Left ventricle myocardium inferior (tissue), 1 donor: ENCODE measurements at regions not wholly inside any gene's neighbourhood (a gene's known extent, or its start where the extent isn't known, plus 50 kb on each side); places are given as distances from the start of the nearest gene placed in this dataset.

ENCODE experiments used
- DNase-seq: peaks from one replicate; pipeline ENCODE4 v3.0.0-alpha.2; 2020
- H3K27ac ChIP-seq: fragments of 200-600 bp; replicated peaks from 2 replicates; pipeline ENCODE4 v1.8.0; 2021
- H3K27me3 ChIP-seq: fragments of 200-600 bp; 2 replicates; pipeline ENCODE4 v1.8.0; 2021; ENCODE audit warnings: low read depth
- H3K36me3 ChIP-seq: fragments of 200-600 bp; 2 replicates; pipeline ENCODE4 v1.8.0; 2021
- H3K4me1 ChIP-seq: fragments of 200-600 bp; 2 replicates; pipeline ENCODE4 v1.8.0; 2021
- H3K4me3 ChIP-seq: fragments of 200-600 bp; 2 replicates; pipeline ENCODE4 v1.8.0; 2021; ENCODE audit warnings: mild to moderate bottlenecking, moderate library complexity
- H3K9me3 ChIP-seq: fragments of 200-600 bp; replicated peaks from 2 replicates; pipeline ENCODE4 v1.8.0; 2021
- CTCF ChIP-seq: fragments of 200-600 bp; IDR thresholded peaks from 2 replicates; pipeline ENCODE4 v1.8.0; 2021; ENCODE audit warnings: antibody characterized with exemption, mild to moderate bottlenecking, borderline replicate concordance
- intact Hi-C: fragments of 100-400 bp; cut with micrococcal nuclease; formaldehyde crosslinking; loops from one replicate; pipeline ENCODE4 v1.11.0; 2022
- donor health status: DM: no; HTN: yes; CAD: no; lungs with severe emphysema.

GRCh38 chr1:96329121-96329520, 392.5 kb upstream of the PTBP2 start:
- no peak for DNase-seq
- no peak overlapping the region for H3K4me3 ChIP-seq
- no peak for TF ChIP-seq CTCF
- H3K27me3 ChIP-seq = no peaks in the 10 kb centered on the region
- no peak overlapping the region for H3K27ac ChIP-seq
- intact Hi-C loops = no loop called here
- H3K4me1 ChIP-seq = no peaks in the 10 kb centered on the region
- no peaks in the 10 kb centered on the region for H3K9me3 ChIP-seq
- H3K36me3 ChIP-seq = no peaks in the 10 kb centered on the region

- H3K36me3 ChIP-seq = no peaks in the 10 kb centered on the region
- H3K27ac ChIP-seq = no peak overlapping the region
- H3K9me3 ChIP-seq = no peaks in the 10 kb centered on the region
- no peak overlapping the region for H3K4me3 ChIP-seq
- TF ChIP-seq CTCF = no peak
- H3K4me1 ChIP-seq = no peaks in the 10 kb centered on the region
- H3K27me3 ChIP-seq = no peaks in the 10 kb centered on the region
- no peak for DNase-seq
- intact Hi-C loops = no loop called here
Observed at GRCh38 chr1:96331596-96331995, 390.0 kb upstream of the PTBP2 start.

DNA sequence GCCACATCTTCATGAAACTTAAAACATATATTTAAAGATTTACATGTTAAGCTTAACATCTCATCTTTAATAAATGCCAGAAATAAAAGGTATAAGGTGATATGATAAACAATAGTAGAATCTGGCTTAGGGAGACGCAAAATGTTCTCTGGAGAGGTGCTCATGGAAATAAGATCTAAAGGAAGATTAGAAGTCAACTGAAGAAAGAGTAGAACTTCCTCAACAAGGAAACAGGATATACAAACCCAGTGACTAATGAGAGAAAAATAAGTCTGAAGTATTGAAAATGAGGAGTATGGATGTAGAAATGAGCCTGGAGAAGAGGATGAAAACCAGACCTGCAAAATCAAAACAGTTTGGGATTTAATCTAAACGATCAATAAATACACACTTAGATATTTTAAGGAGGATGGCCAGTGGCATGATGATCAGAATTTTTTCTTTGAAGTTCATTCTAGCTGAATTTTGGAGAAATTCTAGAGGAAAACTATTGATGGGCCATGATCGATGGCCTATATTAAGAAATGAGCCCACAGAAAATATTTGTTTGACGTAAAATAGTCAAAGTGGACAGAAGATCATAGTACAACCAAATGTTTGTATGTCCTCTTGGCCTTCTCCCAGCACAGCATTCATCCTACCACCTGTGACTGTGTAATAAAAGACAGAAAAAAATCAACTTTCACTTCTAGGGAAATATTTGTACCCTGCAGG, 387.9 kb upstream of the PTBP2 start:
- DNase-seq = no peak
- Histone ChIP-seq H3K27me3 (no peaks in the 10 kb centered on the region), H3K36me3 (no peaks in the 10 kb centered on the region), H3K4me3 (no peak overlapping the region), H3K9me3 (no peaks in the 10 kb centered on the region), H3K4me1 (no peaks in the 10 kb centered on the region), H3K27ac (no peak overlapping the region)
- intact Hi-C loops = no loop called here
- no peak for TF ChIP-seq CTCF

DNA sequence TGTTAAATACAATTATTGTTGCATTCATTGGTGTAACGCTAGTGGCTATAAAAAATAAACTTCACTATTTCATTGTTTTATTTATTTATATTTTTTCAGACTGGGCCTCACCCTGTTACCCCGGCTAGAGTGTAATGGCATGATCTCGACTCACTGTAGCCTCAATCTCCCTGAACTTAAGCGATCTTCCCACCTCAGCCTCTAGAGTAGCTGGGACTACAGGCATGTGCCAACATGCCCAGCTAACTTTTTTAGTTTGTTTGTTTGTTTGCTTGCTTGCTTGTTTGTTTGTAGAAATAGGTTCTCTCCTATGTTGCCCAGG, 387.4 kb upstream of the PTBP2 start:
- no peaks in the 10 kb centered on the region for H3K27me3 ChIP-seq
- no peaks in the 10 kb centered on the region for H3K9me3 ChIP-seq
- no peak overlapping the region for H3K27ac ChIP-seq
- H3K4me1 ChIP-seq = no peaks in the 10 kb centered on the region
- TF ChIP-seq CTCF = no peak
- H3K36me3 ChIP-seq = no peaks in the 10 kb centered on the region
- no peak overlapping the region for H3K4me3 ChIP-seq
- no peak for DNase-seq
- intact Hi-C loops = no loop called here

GRCh38 chr1:96338622-96339021, 383.0 kb upstream of the PTBP2 start:
- Histone ChIP-seq H3K27ac (no peak overlapping the region), H3K36me3 (no peaks in the 10 kb centered on the region), H3K4me1 (no peaks in the 10 kb centered on the region), H3K4me3 (no peak overlapping the region), H3K9me3 (no peaks in the 10 kb centered on the region), H3K27me3 (no peaks in the 10 kb centered on the region)
- no peak for DNase-seq
- intact Hi-C loops = no loop called here
- no peak for TF ChIP-seq CTCF
